MM.1S (cell line): ENCODE measurements at regions not wholly inside any gene's neighbourhood (a gene's known extent, or its start where the extent isn't known, plus 50 kb on each side); places are given as distances from the start of the nearest gene placed in this dataset.

Experiments
- EZH2phosphoT487 ChIP-seq: fragments of 300-600 bp; sonication (generic); IDR thresholded peaks from 2 replicates; pipeline ENCODE4 v1.6.1; 2018; ENCODE audit warnings: antibody characterized with exemption, low read length
- TF ChIP-seq, protein P1 (sequence below): fragments of 300-600 bp; sonication (generic); IDR thresholded peaks from 2 replicates; pipeline ENCODE4 v1.5.1; 2016; ENCODE audit warnings: antibody characterized with exemption, low read length, mixed read lengths

DNA sequence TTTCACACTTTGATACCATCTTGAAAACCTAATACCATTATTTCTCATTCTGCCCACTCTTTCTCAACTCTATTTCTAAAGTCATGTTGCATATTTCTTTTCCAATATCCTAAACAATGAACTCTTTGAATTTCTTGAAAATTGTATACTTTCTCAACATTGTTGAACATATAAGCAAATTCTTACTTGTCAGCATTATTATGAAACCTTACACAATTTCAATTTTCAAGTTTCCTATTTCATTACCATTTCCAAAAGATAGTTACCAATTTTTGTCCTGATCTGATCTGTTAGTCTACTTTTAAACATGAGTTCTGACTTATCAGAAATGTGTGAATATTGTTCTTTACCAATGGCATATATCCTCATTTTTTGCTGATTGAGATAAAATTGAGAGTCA, 806.3 kb upstream of the IGFBP7 start:
- no peak for TF ChIP-seq EZH2phosphoT487
- TF ChIP-seq, protein P1, sequence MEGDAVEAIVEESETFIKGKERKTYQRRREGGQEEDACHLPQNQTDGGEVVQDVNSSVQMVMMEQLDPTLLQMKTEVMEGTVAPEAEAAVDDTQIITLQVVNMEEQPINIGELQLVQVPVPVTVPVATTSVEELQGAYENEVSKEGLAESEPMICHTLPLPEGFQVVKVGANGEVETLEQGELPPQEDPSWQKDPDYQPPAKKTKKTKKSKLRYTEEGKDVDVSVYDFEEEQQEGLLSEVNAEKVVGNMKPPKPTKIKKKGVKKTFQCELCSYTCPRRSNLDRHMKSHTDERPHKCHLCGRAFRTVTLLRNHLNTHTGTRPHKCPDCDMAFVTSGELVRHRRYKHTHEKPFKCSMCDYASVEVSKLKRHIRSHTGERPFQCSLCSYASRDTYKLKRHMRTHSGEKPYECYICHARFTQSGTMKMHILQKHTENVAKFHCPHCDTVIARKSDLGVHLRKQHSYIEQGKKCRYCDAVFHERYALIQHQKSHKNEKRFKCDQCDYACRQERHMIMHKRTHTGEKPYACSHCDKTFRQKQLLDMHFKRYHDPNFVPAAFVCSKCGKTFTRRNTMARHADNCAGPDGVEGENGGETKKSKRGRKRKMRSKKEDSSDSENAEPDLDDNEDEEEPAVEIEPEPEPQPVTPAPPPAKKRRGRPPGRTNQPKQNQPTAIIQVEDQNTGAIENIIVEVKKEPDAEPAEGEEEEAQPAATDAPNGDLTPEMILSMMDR = no peak
